Endodermal cell (in vitro differentiated cells): ENCODE measurements at regions not wholly inside any gene's neighbourhood (a gene's known extent, or its start where the extent isn't known, plus 50 kb on each side); places are given as distances from the start of the nearest gene placed in this dataset.

Experiments used
- DNase-seq: peaks from one replicate; pipeline ENCODE4 v3.0.0-alpha.2; 2017
- H3K27ac ChIP-seq: 2 replicates; pipeline ENCODE4 v1.5.1; 2013; ENCODE audit warnings: mild to moderate bottlenecking, low read depth, low read length, moderate library complexity
- H3K27me3 ChIP-seq: 2 replicates; pipeline ENCODE4 v1.6.1; 2013; ENCODE audit warnings: mild to moderate bottlenecking, low read length, moderate library complexity; ENCODE audit not compliant: insufficient read depth, control insufficient read depth, poor library complexity, severe bottlenecking
- H3K36me3 ChIP-seq: 2 replicates; pipeline ENCODE4 v1.7.0; 2013; ENCODE audit warnings: mild to moderate bottlenecking, low read length, moderate library complexity; ENCODE audit not compliant: control insufficient read depth, insufficient read depth
- H3K4me1 ChIP-seq: one replicate; pipeline ENCODE4 v1.7.0; 2013; ENCODE audit warnings: low read length; ENCODE audit not compliant: control insufficient read depth, insufficient read depth
- H3K4me3 ChIP-seq: 2 replicates; pipeline ENCODE4 v1.5.1; 2013; ENCODE audit warnings: mild to moderate bottlenecking, low read length, moderate library complexity
- H3K9ac ChIP-seq: 2 replicates; pipeline ENCODE4 v1.6.1; 2013; ENCODE audit warnings: mild to moderate bottlenecking, low read length, moderate library complexity; ENCODE audit not compliant: poor library complexity, severe bottlenecking; ENCODE audit errors: extremely low read depth
- H3K9me3 ChIP-seq: 2 replicates; pipeline ENCODE4 v1.6.1; 2013; ENCODE audit warnings: mild to moderate bottlenecking, low read length, moderate library complexity; ENCODE audit not compliant: control insufficient read depth
- H3K27ac Mint-ChIP-seq: 2 replicates; pipeline ENCODE4 v1.8.0; 2020; ENCODE audit warnings: mixed read lengths
- H3K27me3 Mint-ChIP-seq: 2 replicates; pipeline ENCODE4 v1.8.0; 2021; ENCODE audit warnings: mild to moderate bottlenecking, mixed read lengths; ENCODE audit not compliant: insufficient read depth
- H3K36me3 Mint-ChIP-seq: 2 replicates; pipeline ENCODE4 v1.8.0; 2020; ENCODE audit warnings: low read depth, mixed read lengths
- H3K4me1 Mint-ChIP-seq: 2 replicates; pipeline ENCODE4 v1.8.0; 2020; ENCODE audit warnings: mixed read lengths
- H3K4me3 Mint-ChIP-seq: 2 replicates; pipeline ENCODE4 v1.8.0; 2020; ENCODE audit warnings: mild to moderate bottlenecking, moderate library complexity, mixed read lengths
- H3K9me3 Mint-ChIP-seq: 2 replicates; pipeline ENCODE4 v1.8.0; 2020; ENCODE audit warnings: mild to moderate bottlenecking, mixed read lengths
- WGBS, 2 experiments: methylation state at CpG; one replicate each; pipeline versions ENCODE4 v1.1.5 to v1.1.7; 2013; ENCODE audit warnings: missing lambda C conversion rate in 2 of 2, mixed read lengths in 1 of 2; ENCODE audit not compliant: insufficient coverage in 1 of 2, insufficient read length in 1 of 2; 5-methylcytosine and 5-hydroxymethylcytosine counted together
- TF ChIP-seq, protein P1 (sequence below): fragments of 200-600 bp; sonication (generic); conservative IDR thresholded peaks from 2 replicates; pipeline ENCODE4 v1.5.0; 2021; ENCODE audit warnings: antibody characterized with exemption, mild to moderate bottlenecking

DNA sequence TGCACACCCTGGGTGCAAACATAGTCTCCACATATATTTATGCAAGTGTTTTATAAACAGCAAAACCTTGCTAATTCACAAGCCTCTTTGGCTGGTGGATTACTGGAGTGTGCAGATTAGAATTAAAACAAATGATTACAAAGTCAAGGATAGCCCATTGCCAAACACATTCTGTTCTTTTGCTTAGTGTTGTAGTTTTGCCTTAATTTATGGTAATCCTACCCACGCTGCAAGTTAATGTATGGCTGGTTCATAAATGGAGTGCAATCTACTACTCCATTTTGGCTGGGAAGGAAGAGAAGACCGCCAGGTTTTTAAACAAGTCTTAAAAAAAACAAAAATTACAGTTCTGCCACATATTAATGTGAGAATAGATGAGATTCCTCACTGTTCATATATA is 883.1 kb upstream of the KLHL29 start:
- Mint-ChIP-seq H3K27ac (no peak overlapping the region), H3K4me1 (peaks cover 20% of the 10 kb centered on the region), H3K9me3 (no peaks in the 10 kb centered on the region), H3K36me3 (peaks cover 2% of the 10 kb centered on the region), H3K4me3 (no peak overlapping the region), H3K27me3 (no peaks in the 10 kb centered on the region)
- Histone ChIP-seq H3K9me3 (no peaks in the 10 kb centered on the region), H3K4me1 (peaks cover 2% of the 10 kb centered on the region), H3K4me3 (no peak overlapping the region), H3K9ac (no peak overlapping the region), H3K27ac (no peak overlapping the region), H3K27me3 (no peaks in the 10 kb centered on the region), H3K36me3 (no peaks in the 10 kb centered on the region)
- WGBS, 2 experiments: 96% methylated on average over 1 of the region's 2 CpGs; no CpG with 5 or more reads in 1 of the 2 experiments
- TF ChIP-seq, protein P1, sequence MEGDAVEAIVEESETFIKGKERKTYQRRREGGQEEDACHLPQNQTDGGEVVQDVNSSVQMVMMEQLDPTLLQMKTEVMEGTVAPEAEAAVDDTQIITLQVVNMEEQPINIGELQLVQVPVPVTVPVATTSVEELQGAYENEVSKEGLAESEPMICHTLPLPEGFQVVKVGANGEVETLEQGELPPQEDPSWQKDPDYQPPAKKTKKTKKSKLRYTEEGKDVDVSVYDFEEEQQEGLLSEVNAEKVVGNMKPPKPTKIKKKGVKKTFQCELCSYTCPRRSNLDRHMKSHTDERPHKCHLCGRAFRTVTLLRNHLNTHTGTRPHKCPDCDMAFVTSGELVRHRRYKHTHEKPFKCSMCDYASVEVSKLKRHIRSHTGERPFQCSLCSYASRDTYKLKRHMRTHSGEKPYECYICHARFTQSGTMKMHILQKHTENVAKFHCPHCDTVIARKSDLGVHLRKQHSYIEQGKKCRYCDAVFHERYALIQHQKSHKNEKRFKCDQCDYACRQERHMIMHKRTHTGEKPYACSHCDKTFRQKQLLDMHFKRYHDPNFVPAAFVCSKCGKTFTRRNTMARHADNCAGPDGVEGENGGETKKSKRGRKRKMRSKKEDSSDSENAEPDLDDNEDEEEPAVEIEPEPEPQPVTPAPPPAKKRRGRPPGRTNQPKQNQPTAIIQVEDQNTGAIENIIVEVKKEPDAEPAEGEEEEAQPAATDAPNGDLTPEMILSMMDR: no peak
- DNase-seq: no peak

DNA sequence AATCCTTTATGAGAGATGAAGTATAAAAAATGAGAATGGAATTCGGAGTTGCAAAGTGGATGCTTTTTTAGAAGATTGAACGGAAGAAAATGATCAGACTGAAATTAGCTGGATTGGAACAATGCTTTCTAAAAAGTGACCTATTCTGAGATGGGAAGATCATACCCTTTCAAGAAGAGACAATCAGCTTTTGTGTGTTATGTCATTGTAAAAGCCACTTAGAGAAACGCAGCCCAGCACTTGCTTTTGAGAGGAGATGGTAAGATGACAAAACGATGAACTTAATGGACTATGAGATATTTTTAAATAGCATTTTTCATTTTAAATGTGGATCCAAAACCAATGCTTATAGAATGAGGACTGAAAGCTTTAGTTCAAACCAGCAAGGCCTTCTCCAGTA is 871.4 kb upstream of the KLHL29 start:
- TF ChIP-seq, protein P1: no peak
- peaks cover 26% of the 10 kb centered on the region for H3K4me1 Mint-ChIP-seq
- Histone ChIP-seq H3K27me3 (no peaks in the 10 kb centered on the region), H3K9me3 (no peaks in the 10 kb centered on the region), H3K9ac (no peak overlapping the region), H3K4me3 (no peak overlapping the region), H3K4me1 (no peaks in the 10 kb centered on the region), H3K36me3 (no peaks in the 10 kb centered on the region), H3K27ac (no peak overlapping the region)
- H3K4me3 Mint-ChIP-seq: no peak overlapping the region
- no peak for DNase-seq
- H3K36me3 Mint-ChIP-seq: no peaks in the 10 kb centered on the region
- 95 to 97% methylated on average over 3 to 4 of the region's 4 CpGs for WGBS, 2 experiments
- H3K27ac Mint-ChIP-seq: no peak overlapping the region
- H3K9me3 Mint-ChIP-seq: no peaks in the 10 kb centered on the region
- no peaks in the 10 kb centered on the region for H3K27me3 Mint-ChIP-seq

DNA sequence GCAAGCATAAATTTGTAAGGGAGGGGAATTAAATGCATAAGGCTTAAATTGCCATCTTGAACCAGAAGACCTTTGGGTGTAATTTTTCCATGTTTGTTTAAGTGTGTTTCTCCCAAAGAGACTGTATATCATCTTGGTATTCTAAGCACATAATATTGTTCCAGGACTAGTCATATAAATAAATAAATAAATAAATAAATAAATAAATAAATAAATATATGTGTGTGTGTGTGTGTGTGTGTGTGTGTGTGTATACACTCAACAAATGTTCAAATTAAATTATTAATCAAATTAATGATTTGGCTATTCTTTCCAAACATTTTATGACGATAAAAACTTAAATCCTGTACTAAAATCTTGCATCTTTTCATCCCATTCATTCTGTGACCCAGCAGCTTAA is 867.8 kb upstream of the KLHL29 start:
- no peak for DNase-seq
- no peak overlapping the region for H3K4me3 Mint-ChIP-seq
- H3K4me1 ChIP-seq: peaks cover 12% of the 10 kb centered on the region
- H3K36me3 ChIP-seq: no peaks in the 10 kb centered on the region
- H3K4me1 Mint-ChIP-seq: peaks cover 37% of the 10 kb centered on the region
- H3K27me3 ChIP-seq: no peaks in the 10 kb centered on the region
- WGBS, 2 experiments: 67% methylated on average over 1 of the region's 1 CpG; no CpG with 5 or more reads in 1 of the 2 experiments
- TF ChIP-seq, protein P1: no peak
- H3K36me3 Mint-ChIP-seq: no peaks in the 10 kb centered on the region
- H3K27ac Mint-ChIP-seq: no peak overlapping the region
- H3K9ac ChIP-seq: no peak overlapping the region
- H3K27me3 Mint-ChIP-seq: no peaks in the 10 kb centered on the region
- no peak overlapping the region for H3K27ac ChIP-seq
- H3K4me3 ChIP-seq: no peak overlapping the region
- H3K9me3 Mint-ChIP-seq: no peaks in the 10 kb centered on the region
- H3K9me3 ChIP-seq: no peaks in the 10 kb centered on the region
